ENCODE measurements at regions not wholly inside any gene's neighbourhood (a gene's known extent, or its start where the extent isn't known, plus 50 kb on each side); places are given as distances from the start of the nearest gene placed in this dataset.

DNA sequence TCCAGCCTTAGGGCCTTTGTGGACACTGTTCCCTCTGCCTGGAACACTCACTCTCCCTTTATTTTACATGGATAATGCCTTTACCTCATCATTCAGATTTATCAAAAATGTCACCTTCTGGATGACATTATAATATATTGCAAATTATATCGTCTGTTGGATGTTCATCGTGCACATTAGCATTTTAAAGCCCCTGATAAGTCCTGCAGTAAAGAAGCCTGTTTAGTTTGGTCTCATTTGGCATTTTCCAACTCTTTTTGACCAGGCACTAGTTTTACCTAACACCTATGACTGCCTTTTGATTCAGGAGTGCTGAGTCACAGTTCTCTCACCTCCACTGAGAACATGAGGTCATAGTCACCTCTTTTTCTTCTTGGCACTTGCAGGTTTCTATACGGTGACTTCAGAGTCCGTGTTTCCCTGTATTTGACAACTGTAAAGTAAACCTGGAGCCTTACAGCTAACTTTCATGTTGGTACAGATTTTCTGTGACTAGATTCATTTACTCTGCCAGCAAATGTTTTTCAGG, 57.7 kb upstream of the STC2 start:
- H3K4me2 ChIP-seq (ENCODE audit: low read length), result no peak overlapping the region
- H3K79me2 ChIP-seq (ENCODE audit: insufficient read depth, low read length), result no peaks in the 10 kb centered on the region
- no peak overlapping the region for H3K4me3 ChIP-seq (ENCODE audit: low read depth, low read length, poor library complexity, severe bottlenecking)
- no peaks in the 10 kb centered on the region for H3K9me2 ChIP-seq (ENCODE audit: low read depth, low read length)
- H3K9ac ChIP-seq (ENCODE audit: low read length), result no peak overlapping the region
- no peaks in the 10 kb centered on the region for H3K4me1 ChIP-seq (ENCODE audit: insufficient read depth, low read length, severe bottlenecking)
- H3K27me3 ChIP-seq (ENCODE audit: insufficient read depth, low read length), result no peaks in the 10 kb centered on the region
- no peak overlapping the region for H2AFZ ChIP-seq (ENCODE audit: low read length)
- TF ChIP-seq, protein P1, sequence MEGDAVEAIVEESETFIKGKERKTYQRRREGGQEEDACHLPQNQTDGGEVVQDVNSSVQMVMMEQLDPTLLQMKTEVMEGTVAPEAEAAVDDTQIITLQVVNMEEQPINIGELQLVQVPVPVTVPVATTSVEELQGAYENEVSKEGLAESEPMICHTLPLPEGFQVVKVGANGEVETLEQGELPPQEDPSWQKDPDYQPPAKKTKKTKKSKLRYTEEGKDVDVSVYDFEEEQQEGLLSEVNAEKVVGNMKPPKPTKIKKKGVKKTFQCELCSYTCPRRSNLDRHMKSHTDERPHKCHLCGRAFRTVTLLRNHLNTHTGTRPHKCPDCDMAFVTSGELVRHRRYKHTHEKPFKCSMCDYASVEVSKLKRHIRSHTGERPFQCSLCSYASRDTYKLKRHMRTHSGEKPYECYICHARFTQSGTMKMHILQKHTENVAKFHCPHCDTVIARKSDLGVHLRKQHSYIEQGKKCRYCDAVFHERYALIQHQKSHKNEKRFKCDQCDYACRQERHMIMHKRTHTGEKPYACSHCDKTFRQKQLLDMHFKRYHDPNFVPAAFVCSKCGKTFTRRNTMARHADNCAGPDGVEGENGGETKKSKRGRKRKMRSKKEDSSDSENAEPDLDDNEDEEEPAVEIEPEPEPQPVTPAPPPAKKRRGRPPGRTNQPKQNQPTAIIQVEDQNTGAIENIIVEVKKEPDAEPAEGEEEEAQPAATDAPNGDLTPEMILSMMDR (IDR thresholded peaks at IDR 0.05; ENCODE audit: low read length), result no peak
- TF ChIP-seq EZH2 (IDR thresholded peaks at IDR 0.05; ENCODE audit: borderline replicate concordance, low read length), result no peak
- no peaks in the 10 kb centered on the region for H3K36me3 ChIP-seq (ENCODE audit: insufficient read depth, low read length)
- no peak overlapping the region for H3K27ac ChIP-seq (ENCODE audit: low read depth, low read length, poor library complexity, severe bottlenecking)
- H3F3A ChIP-seq (ENCODE audit: insufficient read depth, low read length), result no peaks in the 10 kb centered on the region
- no peaks in the 10 kb centered on the region for H4K20me1 ChIP-seq (ENCODE audit: insufficient read depth, low read length)
- no peaks in the 10 kb centered on the region for H3K9me3 ChIP-seq (ENCODE audit: low read length)

DNA sequence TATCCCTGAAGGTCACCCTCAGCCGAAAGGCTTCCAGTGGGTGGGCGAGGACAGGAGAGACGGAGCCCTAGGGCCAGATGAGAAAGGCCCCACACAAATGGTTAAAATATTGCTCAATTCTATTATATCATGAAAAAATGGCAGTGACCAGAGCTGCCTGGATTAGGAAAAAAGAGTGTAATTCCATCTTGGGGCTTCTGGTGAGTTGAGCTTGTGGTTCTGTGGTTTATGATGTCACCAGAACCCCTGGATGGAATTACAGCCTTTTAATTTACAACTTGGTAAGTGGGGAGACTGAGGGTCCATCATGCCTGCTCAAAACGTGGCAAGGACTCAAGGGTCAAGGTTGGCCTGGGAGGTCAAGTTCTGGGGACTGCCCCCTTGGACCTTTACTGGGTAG, 55.5 kb upstream of the STC2 start:
- Histone ChIP-seq H3K4me3 (ENCODE audit: low read depth, low read length, poor library complexity, severe bottlenecking) (no peak overlapping the region), H3K9me3 (ENCODE audit: low read length) (no peaks in the 10 kb centered on the region), H3K9me2 (ENCODE audit: low read depth, low read length) (no peaks in the 10 kb centered on the region), H3K27me3 (ENCODE audit: insufficient read depth, low read length) (no peaks in the 10 kb centered on the region), H3F3A (ENCODE audit: insufficient read depth, low read length) (no peaks in the 10 kb centered on the region), H2AFZ (ENCODE audit: low read length) (no peak overlapping the region), H3K36me3 (ENCODE audit: insufficient read depth, low read length) (no peaks in the 10 kb centered on the region), H3K4me1 (ENCODE audit: insufficient read depth, low read length, severe bottlenecking) (no peaks in the 10 kb centered on the region), H4K20me1 (ENCODE audit: insufficient read depth, low read length) (no peaks in the 10 kb centered on the region), H3K27ac (ENCODE audit: low read depth, low read length, poor library complexity, severe bottlenecking) (no peak overlapping the region), H3K9ac (ENCODE audit: low read length) (no peak overlapping the region), H3K79me2 (ENCODE audit: insufficient read depth, low read length) (no peaks in the 10 kb centered on the region), H3K4me2 (ENCODE audit: low read length) (no peak overlapping the region)
- TF ChIP-seq EZH2 (IDR thresholded peaks at IDR 0.05; ENCODE audit: borderline replicate concordance, low read length), result no peak
- TF ChIP-seq, protein P1 (IDR thresholded peaks at IDR 0.05; ENCODE audit: low read length), result no peak

DNA sequence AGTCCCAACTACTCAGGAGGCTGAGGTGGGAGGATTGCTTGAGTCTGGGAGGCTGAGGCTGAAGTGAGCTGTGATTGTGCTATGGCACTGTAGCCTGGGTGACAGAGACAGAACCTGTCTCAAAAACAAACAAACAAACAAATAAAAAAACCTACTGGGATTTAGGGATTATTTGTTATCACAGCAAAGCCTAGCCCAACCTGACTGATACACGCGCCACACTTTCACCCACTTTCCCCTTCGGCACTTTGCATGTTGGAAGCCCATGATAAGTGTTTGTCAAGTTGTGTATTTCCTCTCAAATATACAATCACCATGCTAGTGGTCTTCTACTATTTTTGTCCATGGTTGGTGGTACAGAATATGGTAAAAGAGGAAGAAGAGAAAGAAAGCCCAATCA, 50.5 kb upstream of the STC2 start:
- TF ChIP-seq EZH2 (IDR thresholded peaks at IDR 0.05; ENCODE audit: borderline replicate concordance, low read length), result no peak
- TF ChIP-seq, protein P1 (IDR thresholded peaks at IDR 0.05; ENCODE audit: low read length), result no peak
- H3K9me2 ChIP-seq (ENCODE audit: low read depth, low read length), result no peaks in the 10 kb centered on the region

More for the DNA sequence above, 50.5 kb upstream of the STC2 start:
- Histone ChIP-seq H3K9me3 (ENCODE audit: low read length) (no peaks in the 10 kb centered on the region), H3K4me1 (ENCODE audit: insufficient read depth, low read length, severe bottlenecking) (no peaks in the 10 kb centered on the region), H3K9ac (ENCODE audit: low read length) (no peak overlapping the region), H3K4me3 (ENCODE audit: low read depth, low read length, poor library complexity, severe bottlenecking) (no peak overlapping the region), H2AFZ (ENCODE audit: low read length) (no peak overlapping the region), H3K27ac (ENCODE audit: low read depth, low read length, poor library complexity, severe bottlenecking) (no peak overlapping the region), H3K27me3 (ENCODE audit: insufficient read depth, low read length) (no peaks in the 10 kb centered on the region), H3K36me3 (ENCODE audit: insufficient read depth, low read length) (no peaks in the 10 kb centered on the region), H3F3A (ENCODE audit: insufficient read depth, low read length) (no peaks in the 10 kb centered on the region), H3K4me2 (ENCODE audit: low read length) (no peak overlapping the region), H3K79me2 (ENCODE audit: insufficient read depth, low read length) (no peaks in the 10 kb centered on the region), H4K20me1 (ENCODE audit: insufficient read depth, low read length) (no peaks in the 10 kb centered on the region)

All from OCI-LY1 (cell line).